Central memory CD8-positive, alpha-beta T cell (primary cell): ENCODE measurements at regions not wholly inside any gene's neighbourhood (a gene's known extent, or its start where the extent isn't known, plus 50 kb on each side); places are given as distances from the start of the nearest gene placed in this dataset.

Experiments used
- ATAC-seq: fragments of 150-1000 bp; cut with Tn5 transposase; replicated peaks from 2 replicates; pipeline ENCODE4 v1.10.0; 2022; ENCODE audit warnings: mild to moderate bottlenecking, moderate FRiP score, moderate number of reproducible peaks; ENCODE audit not compliant: poor library complexity, severe bottlenecking; ENCODE audit errors: extremely low read depth
- DNase-seq, 2 donors: peaks; one replicate each; pipeline ENCODE4 v3.0.0; 2021; ENCODE audit warnings: low spot score in 2 of 2
- H3K27ac Mint-ChIP-seq: one replicate; pipeline ENCODE4 v1.8.0; 2022; ENCODE audit warnings: low read depth, mild to moderate bottlenecking, moderate library complexity, mixed read lengths
- H3K27me3 Mint-ChIP-seq: one replicate; pipeline ENCODE4 v1.8.0; 2022; ENCODE audit warnings: mixed read lengths
- H3K36me3 Mint-ChIP-seq: one replicate; pipeline ENCODE4 v1.8.0; 2022; ENCODE audit warnings: mild to moderate bottlenecking, moderate library complexity, mixed read lengths; ENCODE audit not compliant: insufficient read depth
- H3K4me1 Mint-ChIP-seq: one replicate; pipeline ENCODE4 v1.8.0; 2022; ENCODE audit warnings: mixed read lengths
- H3K4me3 Mint-ChIP-seq: one replicate; pipeline ENCODE4 v1.8.0; 2022; ENCODE audit warnings: mild to moderate bottlenecking, moderate library complexity, mixed read lengths
- H3K9me3 Mint-ChIP-seq: one replicate; pipeline ENCODE4 v1.8.0; 2022; ENCODE audit warnings: mixed read lengths

DNA sequence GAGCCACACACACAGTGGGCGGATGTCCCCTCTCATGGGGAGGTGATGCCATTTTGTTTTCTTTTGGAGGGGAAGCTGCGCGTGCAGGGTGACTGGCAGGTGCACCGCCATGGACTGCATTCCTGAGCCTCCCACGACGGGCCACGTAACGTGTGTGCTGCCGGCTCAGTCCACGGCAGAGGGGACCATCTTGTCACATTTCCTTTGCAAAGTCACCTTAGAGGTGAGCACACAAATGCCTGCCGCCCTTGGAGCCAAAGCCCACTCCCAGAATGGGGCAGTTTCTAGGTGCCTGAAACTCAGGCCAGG is 262.5 kb downstream of the CTTN start:
- Mint-ChIP-seq H3K27ac (no peak overlapping the region), H3K4me1 (peaks cover 6% of the 10 kb centered on the region), H3K9me3 (no peaks in the 10 kb centered on the region), H3K4me3 (no peak overlapping the region), H3K36me3 (no peaks in the 10 kb centered on the region), H3K27me3 (peaks cover 72% of the 10 kb centered on the region)
- ATAC-seq: no peak
- DNase-seq: no peak

DNA sequence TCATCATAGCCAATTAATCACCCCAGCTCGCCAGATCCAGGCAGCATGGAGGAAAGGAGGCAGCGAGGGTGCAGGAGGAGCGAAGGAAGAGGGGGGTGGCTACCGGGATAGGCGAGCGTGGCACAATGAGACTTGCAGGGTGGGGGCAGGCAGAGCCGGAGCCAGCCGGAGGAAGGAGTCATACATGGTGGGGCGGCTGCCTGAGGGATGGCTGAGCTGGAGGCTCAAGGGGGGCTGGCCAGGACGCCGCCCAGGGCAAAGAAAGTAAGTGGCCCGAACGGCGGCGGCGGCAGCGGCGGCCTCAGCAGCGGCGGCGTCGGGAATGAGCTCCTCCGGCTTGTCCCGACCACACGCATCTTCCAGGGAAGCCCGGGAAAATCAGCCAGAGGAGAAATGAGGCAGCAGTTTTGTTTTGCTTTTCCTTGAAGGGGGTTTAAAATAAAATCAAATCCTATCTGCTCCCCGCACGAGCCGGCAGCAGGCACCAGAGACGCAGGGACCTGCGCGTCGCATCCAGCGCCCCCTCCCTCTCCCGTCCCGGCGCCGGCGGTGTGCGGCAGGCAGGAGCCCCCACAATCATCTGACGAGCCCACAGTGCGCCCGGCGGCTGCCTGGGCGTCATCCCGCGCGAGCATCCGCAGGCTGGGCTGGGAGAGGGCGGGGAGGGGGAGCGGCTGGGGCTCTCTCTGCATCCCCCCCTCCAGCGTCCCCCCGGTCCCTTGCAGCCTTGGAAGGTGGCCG is 263.6 kb downstream of the CTTN start:
- DNase-seq (no peak), ATAC-seq (no peak)
- no peak overlapping the region for H3K27ac Mint-ChIP-seq

DNA sequence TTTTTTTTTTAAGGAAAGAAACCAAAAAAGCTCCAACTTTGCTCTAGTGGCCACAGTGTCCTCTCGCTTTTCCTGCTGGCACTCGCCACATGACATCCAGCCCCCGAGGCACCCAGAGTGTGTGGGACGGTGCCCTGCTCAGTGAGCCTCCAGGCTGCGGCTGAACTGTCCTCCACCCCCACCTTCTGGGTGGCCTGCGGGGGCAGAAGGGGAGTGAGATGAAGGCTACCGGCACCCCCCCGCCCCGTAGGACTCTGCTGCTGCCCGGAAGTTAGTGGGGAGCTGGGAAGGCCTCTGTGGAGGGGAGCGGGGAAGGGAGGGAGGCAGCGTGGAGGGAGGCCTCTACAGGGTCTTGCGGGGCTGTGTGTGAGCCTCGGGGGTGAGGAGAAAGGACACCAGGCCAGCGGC is 264.4 kb downstream of the CTTN start:
- Mint-ChIP-seq H3K27me3 (peaks cover 58% of the 10 kb centered on the region), H3K27ac (no peak overlapping the region), H3K9me3 (no peaks in the 10 kb centered on the region), H3K36me3 (no peaks in the 10 kb centered on the region), H3K4me3 (no peak overlapping the region), H3K4me1 (peaks cover 6% of the 10 kb centered on the region)
- ATAC-seq: no peak
- no peak for DNase-seq

More for the DNA sequence above, 263.6 kb downstream of the CTTN start:
- no peaks in the 10 kb centered on the region for H3K9me3 Mint-ChIP-seq
- no peaks in the 10 kb centered on the region for H3K36me3 Mint-ChIP-seq
- peaks cover 6% of the 10 kb centered on the region for H3K4me1 Mint-ChIP-seq
- H3K4me3 Mint-ChIP-seq: no peak overlapping the region
- peaks cover 61% of the 10 kb centered on the region for H3K27me3 Mint-ChIP-seq

DNA sequence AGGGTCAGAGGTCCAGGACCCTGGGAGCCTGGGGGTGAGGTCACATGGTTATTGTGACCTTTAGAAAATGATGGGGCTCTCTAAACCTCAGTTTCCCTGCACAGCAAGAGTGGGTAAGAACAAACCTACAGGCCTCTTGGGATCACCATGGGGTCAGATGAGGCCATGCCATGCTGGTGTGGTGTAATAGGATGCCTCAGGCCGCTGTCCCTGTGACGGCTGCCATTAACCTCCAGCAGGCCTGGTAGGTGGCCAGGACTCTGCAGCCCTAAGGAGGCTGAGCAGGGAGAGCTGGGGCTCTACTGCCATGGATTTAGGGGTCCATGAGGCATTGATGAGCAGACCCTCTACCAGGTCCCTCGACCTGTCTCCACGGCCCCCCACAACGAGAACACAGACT is 265.5 kb downstream of the CTTN start:
- H3K9me3 Mint-ChIP-seq: no peaks in the 10 kb centered on the region
- H3K36me3 Mint-ChIP-seq: no peaks in the 10 kb centered on the region
- no peak for DNase-seq
- no peak overlapping the region for H3K4me3 Mint-ChIP-seq
- H3K4me1 Mint-ChIP-seq: peaks cover 6% of the 10 kb centered on the region
- no peak for ATAC-seq
- H3K27me3 Mint-ChIP-seq: peaks cover 59% of the 10 kb centered on the region
- H3K27ac Mint-ChIP-seq: no peak overlapping the region

DNA sequence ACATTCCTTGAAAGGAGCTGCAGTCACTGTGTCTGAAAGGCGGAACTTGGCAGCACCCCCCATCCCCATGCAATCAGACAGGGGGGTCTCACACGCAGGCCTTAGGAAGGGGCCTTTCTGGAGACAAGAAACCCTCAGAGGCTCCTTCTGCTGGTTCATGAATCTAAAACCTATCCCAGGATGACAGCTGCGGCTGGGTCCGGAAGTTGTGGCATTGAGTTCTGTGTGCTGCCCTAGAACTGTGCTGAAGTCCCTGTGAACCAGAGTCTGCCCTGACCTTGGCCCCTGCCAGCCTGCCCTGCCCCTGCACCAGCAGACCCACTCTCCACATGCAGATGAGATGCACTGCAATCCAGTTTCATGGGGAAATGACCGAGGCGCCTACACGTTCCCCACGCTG is 268.0 kb downstream of the CTTN start:
- H3K27ac Mint-ChIP-seq: no peak overlapping the region
- H3K4me3 Mint-ChIP-seq: no peak overlapping the region
- peaks cover 5% of the 10 kb centered on the region for H3K4me1 Mint-ChIP-seq
- no peaks in the 10 kb centered on the region for H3K36me3 Mint-ChIP-seq
- DNase-seq (no peak), ATAC-seq (no peak)
- H3K27me3 Mint-ChIP-seq: peaks cover 41% of the 10 kb centered on the region
- no peaks in the 10 kb centered on the region for H3K9me3 Mint-ChIP-seq

DNA sequence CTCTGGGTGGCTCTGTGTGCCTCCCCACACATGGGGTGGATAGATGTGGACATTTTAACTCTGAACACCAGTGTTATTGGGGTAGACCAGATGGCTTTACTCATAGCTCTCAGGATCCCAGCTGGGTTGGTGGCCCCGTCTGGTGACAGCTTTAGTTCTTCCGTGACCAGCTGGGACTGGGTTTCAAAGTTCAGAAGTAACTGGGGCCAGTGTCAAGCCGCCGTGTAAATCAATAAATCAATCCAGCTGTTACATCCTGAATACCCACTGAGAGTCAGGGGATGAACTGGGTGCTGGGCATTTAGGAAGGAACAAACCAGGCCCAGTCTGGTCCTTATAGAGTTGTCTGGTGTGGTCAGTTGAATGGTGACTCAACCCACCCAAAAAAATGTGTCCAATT is 269.4 kb downstream of the CTTN start:
- Mint-ChIP-seq H3K27ac (no peak overlapping the region), H3K9me3 (no peaks in the 10 kb centered on the region)
- no peak for ATAC-seq

DNA sequence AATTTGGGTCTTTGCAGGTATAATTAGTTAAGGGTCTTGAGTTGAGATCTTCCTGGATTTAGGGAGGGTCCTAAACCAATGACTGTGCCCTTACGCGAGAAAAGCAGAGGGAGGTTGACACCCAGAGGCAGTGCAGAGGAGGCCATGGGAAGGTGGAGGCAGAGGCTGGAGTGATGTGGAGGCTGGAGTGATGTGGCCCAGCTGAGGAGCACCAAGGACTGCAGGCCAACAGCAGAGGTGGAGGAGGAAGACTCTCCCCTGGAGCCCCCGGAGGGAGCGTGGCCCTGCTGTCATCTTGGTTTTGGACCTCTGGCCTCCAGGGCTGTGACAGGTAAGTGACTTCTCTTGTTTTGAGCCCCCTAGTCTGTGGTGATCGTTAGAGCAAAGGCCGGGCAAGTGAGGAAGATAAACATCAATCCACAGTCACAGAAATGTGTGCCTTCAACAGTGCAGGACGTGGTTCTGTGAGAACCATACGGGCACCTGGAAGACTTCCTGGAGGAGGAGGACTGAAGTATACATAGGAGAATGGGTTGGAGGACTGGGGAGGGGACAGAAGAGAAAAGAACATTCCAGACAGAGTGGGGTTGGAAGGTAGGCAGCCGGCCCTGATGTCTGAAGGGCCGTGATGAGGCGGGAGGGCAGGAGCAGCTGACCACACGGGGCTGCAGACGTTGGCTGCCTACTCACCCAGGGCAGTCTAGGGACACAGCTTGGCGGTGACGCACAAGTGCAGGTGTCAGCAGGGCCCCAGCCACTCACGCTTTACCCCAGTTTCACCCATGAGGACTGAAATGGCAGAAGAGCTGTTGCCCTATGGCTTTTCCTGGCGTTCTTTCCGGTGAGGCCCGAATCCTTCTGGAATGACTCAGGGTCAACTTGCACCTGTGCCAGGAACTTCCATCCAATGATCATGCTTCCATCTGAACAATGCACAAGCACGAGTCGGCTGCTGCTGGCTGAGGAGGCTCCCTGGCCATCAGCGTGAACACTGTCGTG is 270.2 kb downstream of the CTTN start:
- ATAC-seq (no peak), DNase-seq (no peak)
- peaks cover 3% of the 10 kb centered on the region for H3K36me3 Mint-ChIP-seq
- H3K4me3 Mint-ChIP-seq: no peak overlapping the region
- H3K27ac Mint-ChIP-seq: no peak overlapping the region
- no peaks in the 10 kb centered on the region for H3K9me3 Mint-ChIP-seq
- H3K27me3 Mint-ChIP-seq: peaks cover 50% of the 10 kb centered on the region
- H3K4me1 Mint-ChIP-seq: no peaks in the 10 kb centered on the region

More for the DNA sequence above, 269.4 kb downstream of the CTTN start:
- H3K4me1 Mint-ChIP-seq: no peaks in the 10 kb centered on the region
- H3K4me3 Mint-ChIP-seq: no peak overlapping the region
- no peak for DNase-seq
- peaks cover 48% of the 10 kb centered on the region for H3K27me3 Mint-ChIP-seq
- peaks cover 3% of the 10 kb centered on the region for H3K36me3 Mint-ChIP-seq

DNA sequence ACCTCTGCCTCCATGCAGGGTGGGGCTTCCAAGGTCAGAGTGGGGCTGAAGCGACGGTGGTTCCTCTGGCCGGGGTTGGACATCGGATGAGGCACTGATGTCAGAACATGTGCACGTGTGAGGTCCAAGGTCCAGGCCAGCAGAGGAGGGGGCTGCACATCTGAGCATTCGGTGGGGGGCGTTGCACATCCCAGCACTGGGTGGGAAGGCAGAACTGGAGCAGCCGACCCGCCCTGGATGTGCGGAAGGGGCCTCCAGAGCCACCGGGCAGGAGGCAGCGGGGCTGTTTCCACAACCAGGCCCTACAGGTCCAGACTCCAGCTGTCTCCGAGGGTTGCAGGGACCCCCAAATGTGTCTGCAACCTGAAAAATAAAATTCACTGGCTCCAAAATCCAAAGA is 271.0 kb downstream of the CTTN start:
- Mint-ChIP-seq H3K36me3 (peaks cover 3% of the 10 kb centered on the region), H3K27ac (no peak overlapping the region), H3K27me3 (peaks cover 47% of the 10 kb centered on the region), H3K9me3 (no peaks in the 10 kb centered on the region), H3K4me3 (no peak overlapping the region), H3K4me1 (no peaks in the 10 kb centered on the region)
- no peak for DNase-seq
- ATAC-seq: no peak

DNA sequence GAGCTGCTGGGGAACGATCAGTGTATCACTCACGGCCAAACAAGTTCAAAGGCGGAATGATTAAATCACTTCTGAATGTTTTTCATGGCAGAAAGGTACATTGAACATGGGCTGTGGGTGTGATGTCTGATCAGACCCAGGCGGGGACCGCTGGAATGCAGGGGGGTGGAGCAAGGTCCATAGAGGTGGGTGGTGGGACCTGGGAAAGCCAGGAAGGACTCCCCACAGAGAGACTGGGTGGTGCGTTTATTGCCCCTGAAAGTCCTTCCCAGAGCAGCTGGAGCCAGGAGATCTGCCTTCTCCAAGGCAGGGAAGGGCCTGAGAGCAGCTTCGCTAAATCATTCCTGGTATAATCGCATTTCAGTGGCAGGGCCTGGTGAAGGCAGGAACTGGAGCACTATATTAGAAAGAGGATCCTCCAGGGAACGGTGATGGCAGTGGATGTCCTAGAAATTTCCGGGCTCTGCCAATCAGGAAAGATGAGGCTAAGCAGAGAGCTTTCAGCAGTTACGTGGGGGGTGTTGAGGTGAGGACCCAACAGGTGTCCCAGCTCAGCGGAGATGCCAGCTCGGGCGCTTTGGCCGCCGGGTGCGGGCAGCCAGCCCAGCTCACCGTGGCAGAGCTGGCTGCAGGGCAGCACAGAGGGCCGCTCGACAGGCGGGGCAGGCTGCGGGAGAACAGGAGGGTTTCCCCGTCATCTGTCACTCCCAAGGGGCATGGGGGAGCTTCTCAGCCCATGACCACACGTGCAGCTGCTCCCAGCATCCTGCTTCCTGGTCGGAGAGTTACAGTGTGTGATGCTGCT is 271.7 kb downstream of the CTTN start:
- no peaks in the 10 kb centered on the region for H3K4me1 Mint-ChIP-seq
- peaks cover 39% of the 10 kb centered on the region for H3K27me3 Mint-ChIP-seq
- H3K27ac Mint-ChIP-seq: no peak overlapping the region
- ATAC-seq (no peak), DNase-seq (no peak)
- peaks cover 3% of the 10 kb centered on the region for H3K36me3 Mint-ChIP-seq
- no peak overlapping the region for H3K4me3 Mint-ChIP-seq
- H3K9me3 Mint-ChIP-seq: no peaks in the 10 kb centered on the region

DNA sequence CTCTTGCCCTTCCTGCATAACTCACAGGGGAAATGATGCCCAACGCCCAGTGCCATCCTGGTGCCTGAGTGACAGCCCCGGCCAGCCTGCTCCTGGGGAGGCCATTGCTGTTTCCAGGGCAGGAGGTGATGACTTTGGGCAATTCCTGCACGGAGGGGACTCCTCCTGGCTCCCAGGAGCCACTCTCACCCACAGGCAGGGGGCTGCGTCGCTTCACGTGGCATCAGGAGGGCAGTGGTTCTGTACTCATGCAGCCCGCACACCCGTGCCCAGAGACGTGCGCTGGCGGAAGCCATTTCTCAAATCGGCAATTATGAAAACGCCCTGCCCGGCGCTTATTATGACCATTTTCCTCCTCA is 272.3 kb downstream of the CTTN start:
- Mint-ChIP-seq H3K4me3 (no peak overlapping the region), H3K36me3 (peaks cover 3% of the 10 kb centered on the region), H3K9me3 (no peaks in the 10 kb centered on the region), H3K27ac (no peak overlapping the region), H3K27me3 (peaks cover 35% of the 10 kb centered on the region), H3K4me1 (no peaks in the 10 kb centered on the region)
- no peak for DNase-seq
- no peak for ATAC-seq

DNA sequence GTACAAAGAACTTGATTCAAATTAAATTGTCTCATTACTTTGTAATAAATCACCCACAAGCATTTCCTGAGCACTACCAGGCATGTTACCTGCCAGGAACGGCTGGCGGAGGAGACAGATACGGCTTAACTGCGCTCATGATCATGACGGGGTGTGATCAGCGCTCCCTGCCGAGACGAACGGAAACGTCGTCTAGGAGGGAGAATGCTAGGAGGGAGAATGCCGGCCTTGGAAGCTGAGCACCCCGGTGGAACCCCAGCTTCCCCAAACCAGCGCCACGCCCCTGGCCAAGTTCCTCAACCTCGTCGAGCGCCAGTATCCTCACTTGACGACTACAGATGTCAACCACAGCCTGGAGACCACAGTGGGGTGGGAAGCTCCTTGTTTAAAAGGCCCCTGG is 272.8 kb downstream of the CTTN start:
- Mint-ChIP-seq H3K36me3 (peaks cover 3% of the 10 kb centered on the region), H3K27me3 (peaks cover 35% of the 10 kb centered on the region), H3K27ac (no peak overlapping the region), H3K9me3 (no peaks in the 10 kb centered on the region), H3K4me3 (no peak overlapping the region), H3K4me1 (no peaks in the 10 kb centered on the region)
- ATAC-seq (no peak), DNase-seq (no peak)

DNA sequence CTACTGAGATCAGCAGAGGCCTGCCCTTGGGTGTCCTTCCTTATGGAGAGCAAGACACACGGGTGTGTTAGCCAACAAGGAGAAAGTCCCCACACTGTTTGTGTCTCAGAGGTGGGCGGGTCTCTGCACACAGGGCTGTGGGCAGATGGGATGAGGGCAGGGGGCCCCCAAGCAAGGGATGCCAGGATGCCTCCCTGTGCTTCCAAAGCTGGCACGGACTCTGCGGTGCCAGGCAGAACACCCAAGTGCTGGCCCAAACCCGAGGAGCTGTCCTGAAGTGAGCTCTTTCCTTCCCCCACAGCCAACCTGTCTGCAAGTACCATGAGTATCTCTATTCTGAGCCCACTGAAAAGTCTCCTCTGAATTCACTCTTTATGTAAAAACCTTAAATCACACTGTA is 273.3 kb downstream of the CTTN start:
- peaks cover 3% of the 10 kb centered on the region for H3K36me3 Mint-ChIP-seq
- no peaks in the 10 kb centered on the region for H3K9me3 Mint-ChIP-seq
- ATAC-seq (no peak), DNase-seq (no peak)
- no peaks in the 10 kb centered on the region for H3K4me1 Mint-ChIP-seq
- no peak overlapping the region for H3K4me3 Mint-ChIP-seq
- no peak overlapping the region for H3K27ac Mint-ChIP-seq
- peaks cover 35% of the 10 kb centered on the region for H3K27me3 Mint-ChIP-seq
